HL-60 (cell line): ENCODE measurements at regions not wholly inside any gene's neighbourhood (a gene's known extent, or its start where the extent isn't known, plus 50 kb on each side); places are given as distances from the start of the nearest gene placed in this dataset.

Experiments used
- DNase-seq, 2 experiments: peaks; one replicate each; pipeline ENCODE4 v3.0.0-alpha.2; 2010 to 2020; ENCODE audit warnings: low read depth in 1 of 2, low spot score in 1 of 2
- H3K27ac ChIP-seq: fragments of 250-450 bp; sonication (Bioruptor Pico); replicated peaks from 2 replicates; pipeline ENCODE4 v1.5.1; 2020; ENCODE audit warnings: mild to moderate bottlenecking, moderate library complexity
- H3K27me3 ChIP-seq: fragments of 250-450 bp; sonication (Bioruptor Pico); 2 replicates; pipeline ENCODE4 v1.5.1; 2021; ENCODE audit warnings: mild to moderate bottlenecking, moderate library complexity; ENCODE audit not compliant: insufficient read depth, poor library complexity, severe bottlenecking
- H3K4me3 ChIP-seq: replicated peaks from 2 replicates; pipeline ENCODE4 v1.5.1; 2011; ENCODE audit warnings: mild to moderate bottlenecking, control low read depth, low read length; ENCODE audit not compliant: insufficient read depth
- CTCF ChIP-seq: IDR thresholded peaks from one replicate; pipeline ENCODE4 v1.5.1; 2011; ENCODE audit warnings: low read length, control low read depth, inconsistent platforms; ENCODE audit not compliant: insufficient read depth
- GABPA ChIP-seq: IDR thresholded peaks from 2 replicates; pipeline ENCODE4 v1.6.1; 2012; ENCODE audit warnings: low read depth
- POLR2AphosphoS5 ChIP-seq: IDR thresholded peaks from 2 replicates; pipeline ENCODE4 v1.6.1; 2012; ENCODE audit warnings: low read depth
- REST ChIP-seq: IDR thresholded peaks from 2 replicates; pipeline ENCODE4 v1.6.1; 2012; ENCODE audit warnings: low read depth; ENCODE audit not compliant: insufficient replicate concordance
- SPI1 ChIP-seq: IDR thresholded peaks from 2 replicates; pipeline ENCODE4 v1.6.1; 2012; ENCODE audit warnings: low read depth, mild to moderate bottlenecking, borderline replicate concordance

- no peak for DNase-seq
- TF ChIP-seq GABPA, result no peak
- no peak for TF ChIP-seq POLR2AphosphoS5
- Histone ChIP-seq H3K27me3 (no peaks in the 10 kb centered on the region), H3K4me3 (no peak overlapping the region), H3K27ac (no peak overlapping the region)
Measured at GRCh38 chr11:106479646-106480045, 402.2 kb downstream of the AASDHPPT start.

GRCh38 chr11:106480581-106481190, 403.2 kb downstream of the AASDHPPT start:
- Histone ChIP-seq H3K27me3 (no peaks in the 10 kb centered on the region), H3K27ac (no peak overlapping the region), H3K4me3 (no peak overlapping the region)
- DNase-seq, result no peak
- TF ChIP-seq POLR2AphosphoS5 (no peak), CTCF (no peak)

GRCh38 chr11:106482917-106483785, 405.7 kb downstream of the AASDHPPT start:
- no peak overlapping the region for H3K27ac ChIP-seq
- no peak for DNase-seq
- H3K4me3 ChIP-seq, result no peak overlapping the region
- H3K27me3 ChIP-seq, result no peaks in the 10 kb centered on the region
- TF ChIP-seq CTCF (no peak), GABPA (no peak), REST (no peak), POLR2AphosphoS5 (no peak), SPI1 (no peak)

- Histone ChIP-seq H3K4me3 (no peak overlapping the region), H3K27me3 (no peaks in the 10 kb centered on the region), H3K27ac (no peak overlapping the region)
- no peak for DNase-seq
- TF ChIP-seq SPI1, result no peak
Measured at GRCh38 chr11:106491751-106492150, 414.3 kb downstream of the AASDHPPT start.

- no peak overlapping the region for H3K27ac ChIP-seq
- H3K4me3 ChIP-seq, result no peak overlapping the region
- TF ChIP-seq GABPA (no peak), REST (no peak), POLR2AphosphoS5 (no peak), SPI1 (no peak)
- no peaks in the 10 kb centered on the region for H3K27me3 ChIP-seq
- no peak for DNase-seq
Measured at GRCh38 chr11:106493751-106494150, 416.3 kb downstream of the AASDHPPT start.
